ENCODE measurements at regions not wholly inside any gene's neighbourhood (a gene's known extent, or its start where the extent isn't known, plus 50 kb on each side); places are given as distances from the start of the nearest gene placed in this dataset.

GRCh38 chr13:33934951-33935371 lies 117.0 kb downstream of the RFC3 start:
- DNase-seq (ENCODE audit: low read depth, low spot score) (no peak), ATAC-seq (no peak)
- Histone ChIP-seq H3K27me3 (ENCODE audit: insufficient read depth, low read length) (no peaks in the 10 kb centered on the region), H3K4me1 (ENCODE audit: control insufficient read depth in 1 of 2, insufficient read depth in 2 of 2, low read length in 2 of 2) (peaks cover 3 to 14% of the 10 kb centered on the region in 2 experiments; a peak in 3 of 4 replicates), H3K9me3 (ENCODE audit: control insufficient read depth in 1 of 2, insufficient read depth in 1 of 2, low read depth in 1 of 2, low read length in 2 of 2) (no peaks in the 10 kb centered on the region), H3K79me2 (ENCODE audit: insufficient read depth, low read length) (no peaks in the 10 kb centered on the region), H3K36me3 (ENCODE audit: control insufficient read depth in 1 of 2, insufficient read depth in 2 of 2, low read length in 2 of 2) (no peaks in the 10 kb centered on the region), H3K4me3 (replicated peaks in 1 of 2; ENCODE audit: low read depth in 1 of 2, low read length in 2 of 2) (no peak overlapping the region), H3K27ac (ENCODE audit: low read depth, low read length) (no peak overlapping the region), H3K4me2 (ENCODE audit: low read length) (no peak overlapping the region), H3K9ac (ENCODE audit: low read length) (no peak overlapping the region), H4K20me1 (ENCODE audit: insufficient read depth) (no peaks in the 10 kb centered on the region), H2AFZ (ENCODE audit: low read depth, low read length, poor library complexity, severe bottlenecking) (no peak overlapping the region), H3K9me2 (ENCODE audit: insufficient read depth) (no peaks in the 10 kb centered on the region)
- POLR2A ChIA-PET: no interaction called here
- RAD21 ChIA-PET (ENCODE audit: low non-redundant PET in 1 of 2, low total read pairs in 2 of 2, uncharacterized antibody in 2 of 2, unreplicated experiment in 2 of 2): no interaction called here
- BruUV-seq (replicated peaks): no TSS peak
- no peak for TF ChIP-seq JUND (IDR thresholded peaks at IDR 0.05)
- no peak for TF ChIP-seq SIN3A (IDR thresholded peaks at IDR 0.05; ENCODE audit: low read depth)
- intact Hi-C loops (cut with micrococcal nuclease): loop anchor here (5.0 kb wide), 1 partner anchor 1787 kb away; no protein-coding TSS in a partner anchor
- CTCF ChIA-PET: interaction anchor here (1.5 kb wide), 1 partner anchor 142 kb away, joined by 3 read pairs; no protein-coding TSS in a partner anchor

DNA sequence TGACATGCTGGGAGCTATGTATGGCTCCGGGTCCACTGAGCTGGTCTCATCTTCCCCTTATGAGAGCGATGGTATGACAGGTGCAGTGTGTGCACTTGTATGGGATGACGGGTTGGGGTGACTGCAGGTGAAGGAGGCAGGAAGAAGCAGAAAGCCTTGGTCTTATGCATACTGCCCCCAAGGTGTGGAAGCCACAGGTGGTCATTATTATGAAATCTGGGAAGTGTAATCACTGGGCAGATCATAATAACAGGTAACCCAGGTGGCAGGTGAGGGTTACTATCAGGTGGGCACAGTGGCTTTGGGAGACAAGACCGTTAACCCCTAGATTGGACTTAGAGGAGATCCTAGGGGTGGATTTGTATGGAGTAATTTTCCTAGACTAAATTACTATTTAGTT lies 118.0 kb downstream of the RFC3 start:
- Histone ChIP-seq H3K36me3 (ENCODE audit: control insufficient read depth in 1 of 2, insufficient read depth in 2 of 2, low read length in 2 of 2) (no peaks in the 10 kb centered on the region), H4K20me1 (ENCODE audit: insufficient read depth) (no peaks in the 10 kb centered on the region), H3K27ac (ENCODE audit: low read depth, low read length) (no peak overlapping the region), H3K4me3 (replicated peaks in 1 of 2; ENCODE audit: low read depth in 1 of 2, low read length in 2 of 2) (no peak overlapping the region), H3K9ac (ENCODE audit: low read length) (no peak overlapping the region), H3K4me1 (ENCODE audit: control insufficient read depth in 1 of 2, insufficient read depth in 2 of 2, low read length in 2 of 2) (peaks cover 3 to 18% of the 10 kb centered on the region in 2 experiments), H2AFZ (ENCODE audit: low read depth, low read length, poor library complexity, severe bottlenecking) (no peak overlapping the region), H3K4me2 (ENCODE audit: low read length) (no peak overlapping the region), H3K79me2 (ENCODE audit: insufficient read depth, low read length) (no peaks in the 10 kb centered on the region), H3K9me2 (ENCODE audit: insufficient read depth) (no peaks in the 10 kb centered on the region), H3K27me3 (ENCODE audit: insufficient read depth, low read length) (no peaks in the 10 kb centered on the region), H3K9me3 (ENCODE audit: control insufficient read depth in 1 of 2, insufficient read depth in 1 of 2, low read depth in 1 of 2, low read length in 2 of 2) (no peaks in the 10 kb centered on the region)
- intact Hi-C loops (cut with micrococcal nuclease): no loop called here
- TF ChIP-seq ATF3 (IDR thresholded peaks at IDR 0.05): no peak
- no peak for TF ChIP-seq CTCF (IDR thresholded peaks at IDR 0.05 in 2 of 3, conservative IDR thresholded peaks at IDR 0.05 in 1 of 3; ENCODE audit: borderline replicate concordance in 1 of 3, insufficient read depth in 1 of 3, low read depth in 2 of 3, low read length in 2 of 3)
- TF ChIP-seq FOSL1 (IDR thresholded peaks at IDR 0.05; ENCODE audit: low read depth): no peak
- TF ChIP-seq SRF (IDR thresholded peaks at IDR 0.05; ENCODE audit: low read depth): no peak
- TF ChIP-seq EZH2phosphoT487 (IDR thresholded peaks at IDR 0.05; ENCODE audit: borderline replicate concordance): no peak
- no peak for TF ChIP-seq CEBPB (IDR thresholded peaks at IDR 0.05; ENCODE audit: low read depth)
- TF ChIP-seq EZH2 (IDR thresholded peaks at IDR 0.05): no peak
- no peak for TF ChIP-seq YY1 (IDR thresholded peaks at IDR 0.05; ENCODE audit: extremely low read depth, insufficient replicate concordance, low read depth, low read length)
- no peak for TF ChIP-seq POLR2AphosphoS5 (IDR thresholded peaks at IDR 0.05; ENCODE audit: low read depth, low read length)
- BruUV-seq (replicated peaks): no TSS peak
- CTCF ChIA-PET: no interaction called here
- DNase-seq (ENCODE audit: low read depth, low spot score): no peak
- POLR2A ChIA-PET: no interaction called here
- ATAC-seq: no peak
- RAD21 ChIA-PET (ENCODE audit: low non-redundant PET in 1 of 2, low total read pairs in 2 of 2, uncharacterized antibody in 2 of 2, unreplicated experiment in 2 of 2): no interaction called here
